Osteocyte (in vitro differentiated cells): ENCODE measurements at regions not wholly inside any gene's neighbourhood (a gene's known extent, or its start where the extent isn't known, plus 50 kb on each side); places are given as distances from the start of the nearest gene placed in this dataset.

Experiments used
- DNase-seq: peaks from one replicate; pipeline ENCODE4 v3.0.0; 2021; ENCODE audit warnings: mixed read lengths; ENCODE audit not compliant: unreplicated experiment; ENCODE audit errors: extremely low spot score
- H3K27ac Mint-ChIP-seq: one replicate; pipeline ENCODE4 v1.8.0; 2021; ENCODE audit warnings: mild to moderate bottlenecking, mixed read lengths; ENCODE audit not compliant: unreplicated experiment
- H3K27me3 Mint-ChIP-seq: one replicate; pipeline ENCODE4 v1.8.0; 2021; ENCODE audit warnings: mixed read lengths; ENCODE audit not compliant: unreplicated experiment
- H3K36me3 Mint-ChIP-seq: one replicate; pipeline ENCODE4 v1.8.0; 2021; ENCODE audit warnings: mixed read lengths; ENCODE audit not compliant: unreplicated experiment
- H3K4me1 Mint-ChIP-seq: one replicate; pipeline ENCODE4 v1.8.0; 2021; ENCODE audit warnings: mixed read lengths; ENCODE audit not compliant: unreplicated experiment
- H3K4me3 Mint-ChIP-seq: one replicate; pipeline ENCODE4 v1.8.0; 2021; ENCODE audit warnings: mild to moderate bottlenecking, moderate library complexity, mixed read lengths; ENCODE audit not compliant: unreplicated experiment
- H3K9me3 Mint-ChIP-seq: one replicate; pipeline ENCODE4 v1.8.0; 2021; ENCODE audit warnings: mixed read lengths; ENCODE audit not compliant: unreplicated experiment
- TF ChIP-seq, protein P1 (sequence below): fragments of 200-600 bp; sonication (generic); IDR thresholded peaks from 2 replicates; pipeline ENCODE4 v1.5.0; 2021; ENCODE audit warnings: antibody characterized with exemption, mild to moderate bottlenecking, moderate library complexity

DNA sequence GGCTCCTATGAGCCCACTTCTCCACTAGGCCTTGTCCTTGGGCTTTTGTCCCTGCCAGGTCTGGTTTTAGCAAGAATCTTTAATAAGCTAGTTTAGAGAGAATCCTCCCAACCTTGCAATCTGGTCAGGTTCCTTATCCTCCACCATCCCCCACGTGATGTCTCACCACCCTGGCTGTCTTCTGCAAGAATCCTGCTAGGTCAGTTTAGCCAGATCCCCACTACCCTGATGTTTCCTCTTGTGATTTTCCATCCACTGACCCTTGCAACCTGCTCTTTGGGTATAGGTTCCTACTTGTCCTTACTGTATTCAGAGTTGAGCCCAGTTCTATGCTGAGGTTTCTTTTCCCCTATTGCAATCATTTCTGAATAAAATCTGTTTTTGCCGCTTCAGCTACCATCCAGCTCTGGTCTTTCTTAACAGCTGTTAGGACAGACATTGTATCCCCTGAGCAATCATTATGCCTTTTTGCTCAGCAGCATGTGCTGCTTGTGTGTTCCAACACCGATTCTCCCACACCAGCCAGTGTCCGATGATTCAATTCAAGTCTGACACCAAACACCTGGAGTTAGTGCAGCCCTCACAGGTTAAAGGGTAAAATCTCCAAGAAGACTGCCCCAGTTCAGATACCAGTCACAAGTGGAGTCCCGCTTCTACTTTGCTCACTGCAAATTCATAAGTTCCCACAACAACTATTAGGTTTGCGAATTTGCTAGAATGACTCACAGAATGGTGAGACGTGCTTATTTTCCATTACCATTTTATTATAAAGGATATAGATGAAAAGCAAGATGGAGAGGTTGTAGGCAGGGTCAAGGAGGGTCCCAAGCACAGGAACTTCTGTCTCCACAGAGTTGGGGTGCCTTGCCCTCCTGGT is 62.2 kb upstream of the ADCY1 start:
- H3K36me3 Mint-ChIP-seq, result no peaks in the 10 kb centered on the region
- no peaks in the 10 kb centered on the region for H3K4me1 Mint-ChIP-seq
- no peak for DNase-seq
- H3K9me3 Mint-ChIP-seq, result peaks cover 13% of the 10 kb centered on the region
- no peak overlapping the region for H3K27ac Mint-ChIP-seq
- H3K4me3 Mint-ChIP-seq, result no peak overlapping the region
- TF ChIP-seq, protein P1, sequence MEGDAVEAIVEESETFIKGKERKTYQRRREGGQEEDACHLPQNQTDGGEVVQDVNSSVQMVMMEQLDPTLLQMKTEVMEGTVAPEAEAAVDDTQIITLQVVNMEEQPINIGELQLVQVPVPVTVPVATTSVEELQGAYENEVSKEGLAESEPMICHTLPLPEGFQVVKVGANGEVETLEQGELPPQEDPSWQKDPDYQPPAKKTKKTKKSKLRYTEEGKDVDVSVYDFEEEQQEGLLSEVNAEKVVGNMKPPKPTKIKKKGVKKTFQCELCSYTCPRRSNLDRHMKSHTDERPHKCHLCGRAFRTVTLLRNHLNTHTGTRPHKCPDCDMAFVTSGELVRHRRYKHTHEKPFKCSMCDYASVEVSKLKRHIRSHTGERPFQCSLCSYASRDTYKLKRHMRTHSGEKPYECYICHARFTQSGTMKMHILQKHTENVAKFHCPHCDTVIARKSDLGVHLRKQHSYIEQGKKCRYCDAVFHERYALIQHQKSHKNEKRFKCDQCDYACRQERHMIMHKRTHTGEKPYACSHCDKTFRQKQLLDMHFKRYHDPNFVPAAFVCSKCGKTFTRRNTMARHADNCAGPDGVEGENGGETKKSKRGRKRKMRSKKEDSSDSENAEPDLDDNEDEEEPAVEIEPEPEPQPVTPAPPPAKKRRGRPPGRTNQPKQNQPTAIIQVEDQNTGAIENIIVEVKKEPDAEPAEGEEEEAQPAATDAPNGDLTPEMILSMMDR, result no peak
- no peaks in the 10 kb centered on the region for H3K27me3 Mint-ChIP-seq

DNA sequence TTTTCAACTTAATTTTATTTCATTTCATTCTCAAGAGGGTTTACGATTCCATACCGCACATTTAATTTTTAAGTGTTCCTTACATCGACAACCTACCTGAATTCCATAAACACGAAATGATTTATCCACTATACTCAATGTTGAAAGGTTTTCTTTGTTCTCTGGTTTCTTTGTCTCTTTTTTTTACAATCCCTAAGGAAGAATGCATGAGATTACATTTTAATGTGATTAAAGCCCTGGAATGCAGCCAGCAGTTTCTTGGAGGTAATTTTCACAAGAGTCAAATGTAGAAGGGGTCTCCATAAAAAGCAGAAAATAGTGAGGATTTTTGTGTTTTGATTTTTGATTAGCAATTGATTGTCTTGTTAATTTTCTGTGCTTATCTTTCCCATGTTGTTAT is 59.2 kb upstream of the ADCY1 start:
- TF ChIP-seq, protein P1, result no peak
- Mint-ChIP-seq H3K4me1 (no peaks in the 10 kb centered on the region), H3K27ac (no peak overlapping the region), H3K9me3 (peaks cover 12% of the 10 kb centered on the region), H3K36me3 (no peaks in the 10 kb centered on the region), H3K4me3 (no peak overlapping the region), H3K27me3 (no peaks in the 10 kb centered on the region)
- no peak for DNase-seq

DNA sequence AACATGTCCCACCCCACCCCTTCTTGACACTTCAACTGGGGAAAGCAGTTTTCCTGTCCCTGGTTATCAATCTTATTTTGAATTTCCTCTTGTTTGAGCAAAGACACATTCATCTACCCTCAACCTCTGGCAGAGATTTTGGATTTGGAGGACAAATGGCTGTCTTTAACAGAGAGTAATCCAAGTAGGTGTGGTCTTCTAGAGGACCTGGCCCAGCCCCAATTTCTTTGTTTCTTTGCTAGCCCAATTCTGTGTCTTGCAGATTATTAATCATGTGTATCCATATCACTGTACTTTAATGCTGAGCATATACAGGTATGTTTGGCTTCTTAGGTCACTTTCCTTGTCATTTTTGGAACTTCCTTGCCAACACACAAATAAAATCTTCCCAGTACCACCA is 58.8 kb upstream of the ADCY1 start:
- Mint-ChIP-seq H3K27ac (no peak overlapping the region), H3K4me1 (no peaks in the 10 kb centered on the region), H3K36me3 (no peaks in the 10 kb centered on the region), H3K27me3 (no peaks in the 10 kb centered on the region), H3K4me3 (no peak overlapping the region), H3K9me3 (peaks cover 12% of the 10 kb centered on the region)
- DNase-seq, result no peak
- TF ChIP-seq, protein P1, result no peak
